ENCODE measurements at regions not wholly inside any gene's neighbourhood (a gene's known extent, or its start where the extent isn't known, plus 50 kb on each side); places are given as distances from the start of the nearest gene placed in this dataset.

- no peak overlapping the region for H3K27ac ChIP-seq (ENCODE audit: low read length)
- no peaks in the 10 kb centered on the region for H3K36me3 ChIP-seq (ENCODE audit: insufficient read depth, low read length)
- no peaks in the 10 kb centered on the region for H3K27me3 ChIP-seq (ENCODE audit: insufficient read depth, low read length, poor library complexity)
- ATAC-seq (ENCODE audit: insufficient read depth, low read depth): no peak
- H3K9ac ChIP-seq (ENCODE audit: low read depth, low read length): no peak overlapping the region
- no peak overlapping the region for H3K4me3 ChIP-seq (ENCODE audit: low read depth in 1 of 2, low read length in 2 of 2)
- H4K20me1 ChIP-seq (ENCODE audit: insufficient read depth, low read length): no peaks in the 10 kb centered on the region
- no peak overlapping the region for H2AFZ ChIP-seq (ENCODE audit: low read depth, low read length)
- no peaks in the 10 kb centered on the region for H3K79me2 ChIP-seq (ENCODE audit: insufficient read depth, low read length)
- no peak overlapping the region for H3K4me2 ChIP-seq (ENCODE audit: insufficient read depth, low read length)
- no peaks in the 10 kb centered on the region for H3K4me1 ChIP-seq (ENCODE audit: insufficient read depth, low read length)
- TF ChIP-seq CTCF (IDR thresholded peaks at IDR 0.05; ENCODE audit: borderline replicate concordance, extremely low read depth, low read length, poor library complexity, severe bottlenecking): no peak
- no peak for TF ChIP-seq EZH2 (IDR thresholded peaks at IDR 0.05; ENCODE audit: borderline replicate concordance, low read depth, low read length, severe bottlenecking)
- no peak for DNase-seq
- H3K9me3 ChIP-seq (ENCODE audit: insufficient read depth, low read length, severe bottlenecking): no peaks in the 10 kb centered on the region
Measured at GRCh38 chr21:28418726-28419514, 573.8 kb downstream of the LTN1 start.

GRCh38 chr21:28410256-28410655 lies 582.4 kb downstream of the LTN1 start:
- TF ChIP-seq CTCF (IDR thresholded peaks at IDR 0.05; ENCODE audit: borderline replicate concordance, extremely low read depth, low read length, poor library complexity, severe bottlenecking) (no peak), EZH2 (IDR thresholded peaks at IDR 0.05; ENCODE audit: borderline replicate concordance, low read depth, low read length, severe bottlenecking) (no peak)

GRCh38 chr21:28402616-28402989 lies 590.1 kb downstream of the LTN1 start:
- Histone ChIP-seq H3K4me1 (ENCODE audit: insufficient read depth, low read length) (no peaks in the 10 kb centered on the region), H4K20me1 (ENCODE audit: insufficient read depth, low read length) (no peaks in the 10 kb centered on the region), H3K27me3 (ENCODE audit: insufficient read depth, low read length, poor library complexity) (no peaks in the 10 kb centered on the region), H3K4me3 (ENCODE audit: low read depth in 1 of 2, low read length in 2 of 2) (no peak overlapping the region), H2AFZ (ENCODE audit: low read depth, low read length) (no peak overlapping the region), H3K36me3 (ENCODE audit: insufficient read depth, low read length) (no peaks in the 10 kb centered on the region), H3K27ac (ENCODE audit: low read length) (no peak overlapping the region), H3K4me2 (ENCODE audit: insufficient read depth, low read length) (no peak overlapping the region), H3K9ac (ENCODE audit: low read depth, low read length) (no peak overlapping the region), H3K79me2 (ENCODE audit: insufficient read depth, low read length) (no peaks in the 10 kb centered on the region), H3K9me3 (ENCODE audit: insufficient read depth, low read length, severe bottlenecking) (no peaks in the 10 kb centered on the region)
- ATAC-seq (ENCODE audit: insufficient read depth, low read depth): no peak
- no peak for TF ChIP-seq CTCF (IDR thresholded peaks at IDR 0.05; ENCODE audit: borderline replicate concordance, extremely low read depth, low read length, poor library complexity, severe bottlenecking)
- no peak for TF ChIP-seq EZH2 (IDR thresholded peaks at IDR 0.05; ENCODE audit: borderline replicate concordance, low read depth, low read length, severe bottlenecking)
- no peak for DNase-seq

More at GRCh38 chr21:28410256-28410655, 582.4 kb downstream of the LTN1 start:
- Histone ChIP-seq H3K4me3 (ENCODE audit: low read depth in 1 of 2, low read length in 2 of 2) (no peak overlapping the region), H2AFZ (ENCODE audit: low read depth, low read length) (no peak overlapping the region), H3K36me3 (ENCODE audit: insufficient read depth, low read length) (no peaks in the 10 kb centered on the region), H3K27ac (ENCODE audit: low read length) (no peak overlapping the region), H3K4me2 (ENCODE audit: insufficient read depth, low read length) (no peak overlapping the region), H3K27me3 (ENCODE audit: insufficient read depth, low read length, poor library complexity) (no peaks in the 10 kb centered on the region), H3K9me3 (ENCODE audit: insufficient read depth, low read length, severe bottlenecking) (no peaks in the 10 kb centered on the region), H4K20me1 (ENCODE audit: insufficient read depth, low read length) (no peaks in the 10 kb centered on the region), H3K79me2 (ENCODE audit: insufficient read depth, low read length) (no peaks in the 10 kb centered on the region), H3K4me1 (ENCODE audit: insufficient read depth, low read length) (no peaks in the 10 kb centered on the region), H3K9ac (ENCODE audit: low read depth, low read length) (no peak overlapping the region)
- DNase-seq (no peak), ATAC-seq (ENCODE audit: insufficient read depth, low read depth) (no peak)
